A673 (cell line): ENCODE measurements at regions not wholly inside any gene's neighbourhood (a gene's known extent, or its start where the extent isn't known, plus 50 kb on each side); places are given as distances from the start of the nearest gene placed in this dataset.

Experiments used
- EZH2 ChIP-seq: fragments of 200-600 bp; sonication (generic); IDR thresholded peaks from 2 replicates; pipeline ENCODE4 v1.6.1; 2017; ENCODE audit warnings: borderline replicate concordance, low read depth, mild to moderate bottlenecking, mixed read lengths, antibody characterized with exemption, low read length; ENCODE audit not compliant: poor library complexity, severe bottlenecking
- TF ChIP-seq, protein P1 (sequence below): fragments of 300-800, 200-600 bp; sonication (generic); conservative IDR thresholded peaks from 2 replicates; pipeline ENCODE4 v1.5.1; 2017; ENCODE audit warnings: low read depth, mild to moderate bottlenecking, antibody characterized with exemption, low read length, moderate library complexity, mixed read lengths

DNA sequence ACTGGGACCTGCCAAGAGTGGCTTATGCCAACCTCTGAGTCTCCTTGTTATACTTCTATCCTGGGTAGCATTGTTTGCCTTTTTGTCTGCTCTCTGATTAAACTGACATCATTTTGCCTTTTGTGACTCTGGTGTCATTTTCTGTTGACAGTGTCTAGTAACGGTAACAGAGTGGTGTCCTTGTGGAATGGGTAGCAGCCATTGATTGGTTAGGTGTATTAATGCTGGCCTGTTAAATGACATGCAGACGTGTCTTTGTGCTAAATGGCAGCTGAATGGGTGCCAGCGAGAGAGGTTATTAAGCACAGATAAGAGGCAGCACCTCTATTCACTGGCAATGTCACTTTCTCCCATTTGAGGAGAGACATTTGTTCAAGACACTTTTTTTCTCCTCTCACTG lies 1289.4 kb downstream of the PCDH9 start:
- TF ChIP-seq, protein P1, sequence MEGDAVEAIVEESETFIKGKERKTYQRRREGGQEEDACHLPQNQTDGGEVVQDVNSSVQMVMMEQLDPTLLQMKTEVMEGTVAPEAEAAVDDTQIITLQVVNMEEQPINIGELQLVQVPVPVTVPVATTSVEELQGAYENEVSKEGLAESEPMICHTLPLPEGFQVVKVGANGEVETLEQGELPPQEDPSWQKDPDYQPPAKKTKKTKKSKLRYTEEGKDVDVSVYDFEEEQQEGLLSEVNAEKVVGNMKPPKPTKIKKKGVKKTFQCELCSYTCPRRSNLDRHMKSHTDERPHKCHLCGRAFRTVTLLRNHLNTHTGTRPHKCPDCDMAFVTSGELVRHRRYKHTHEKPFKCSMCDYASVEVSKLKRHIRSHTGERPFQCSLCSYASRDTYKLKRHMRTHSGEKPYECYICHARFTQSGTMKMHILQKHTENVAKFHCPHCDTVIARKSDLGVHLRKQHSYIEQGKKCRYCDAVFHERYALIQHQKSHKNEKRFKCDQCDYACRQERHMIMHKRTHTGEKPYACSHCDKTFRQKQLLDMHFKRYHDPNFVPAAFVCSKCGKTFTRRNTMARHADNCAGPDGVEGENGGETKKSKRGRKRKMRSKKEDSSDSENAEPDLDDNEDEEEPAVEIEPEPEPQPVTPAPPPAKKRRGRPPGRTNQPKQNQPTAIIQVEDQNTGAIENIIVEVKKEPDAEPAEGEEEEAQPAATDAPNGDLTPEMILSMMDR: no peak
- TF ChIP-seq EZH2: no peak
